GM12874 (cell line): ENCODE measurements at regions not wholly inside any gene's neighbourhood (a gene's known extent, or its start where the extent isn't known, plus 50 kb on each side); places are given as distances from the start of the nearest gene placed in this dataset.

Experiments
- TF ChIP-seq, protein P1 (sequence below): IDR thresholded peaks from 2 replicates; pipeline ENCODE4 v1.5.1; 2011; ENCODE audit warnings: low read depth, mild to moderate bottlenecking, control low read depth, low read length, moderate library complexity; ENCODE audit not compliant: insufficient read depth

DNA sequence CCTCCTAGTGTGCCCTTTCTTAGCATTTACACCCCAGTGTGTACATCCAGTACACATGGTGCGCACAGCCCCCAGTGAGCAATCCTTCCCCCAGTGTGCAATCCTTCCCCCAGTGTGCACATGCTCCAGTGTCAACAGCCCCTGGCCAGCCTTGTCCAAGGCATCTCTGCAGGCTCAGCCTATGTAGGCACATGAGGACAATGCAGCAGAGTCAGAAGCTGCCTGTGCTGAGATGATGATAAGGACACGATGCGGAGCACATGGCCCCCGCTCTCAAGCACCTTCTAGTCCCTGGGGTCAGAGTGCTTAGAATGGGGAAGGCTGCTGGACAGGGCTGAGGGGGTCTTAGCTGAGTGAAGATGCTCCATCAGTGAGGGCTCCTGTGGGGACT lies 69.8 kb downstream of the GADD45G start:
- TF ChIP-seq, protein P1, sequence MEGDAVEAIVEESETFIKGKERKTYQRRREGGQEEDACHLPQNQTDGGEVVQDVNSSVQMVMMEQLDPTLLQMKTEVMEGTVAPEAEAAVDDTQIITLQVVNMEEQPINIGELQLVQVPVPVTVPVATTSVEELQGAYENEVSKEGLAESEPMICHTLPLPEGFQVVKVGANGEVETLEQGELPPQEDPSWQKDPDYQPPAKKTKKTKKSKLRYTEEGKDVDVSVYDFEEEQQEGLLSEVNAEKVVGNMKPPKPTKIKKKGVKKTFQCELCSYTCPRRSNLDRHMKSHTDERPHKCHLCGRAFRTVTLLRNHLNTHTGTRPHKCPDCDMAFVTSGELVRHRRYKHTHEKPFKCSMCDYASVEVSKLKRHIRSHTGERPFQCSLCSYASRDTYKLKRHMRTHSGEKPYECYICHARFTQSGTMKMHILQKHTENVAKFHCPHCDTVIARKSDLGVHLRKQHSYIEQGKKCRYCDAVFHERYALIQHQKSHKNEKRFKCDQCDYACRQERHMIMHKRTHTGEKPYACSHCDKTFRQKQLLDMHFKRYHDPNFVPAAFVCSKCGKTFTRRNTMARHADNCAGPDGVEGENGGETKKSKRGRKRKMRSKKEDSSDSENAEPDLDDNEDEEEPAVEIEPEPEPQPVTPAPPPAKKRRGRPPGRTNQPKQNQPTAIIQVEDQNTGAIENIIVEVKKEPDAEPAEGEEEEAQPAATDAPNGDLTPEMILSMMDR: no peak

DNA sequence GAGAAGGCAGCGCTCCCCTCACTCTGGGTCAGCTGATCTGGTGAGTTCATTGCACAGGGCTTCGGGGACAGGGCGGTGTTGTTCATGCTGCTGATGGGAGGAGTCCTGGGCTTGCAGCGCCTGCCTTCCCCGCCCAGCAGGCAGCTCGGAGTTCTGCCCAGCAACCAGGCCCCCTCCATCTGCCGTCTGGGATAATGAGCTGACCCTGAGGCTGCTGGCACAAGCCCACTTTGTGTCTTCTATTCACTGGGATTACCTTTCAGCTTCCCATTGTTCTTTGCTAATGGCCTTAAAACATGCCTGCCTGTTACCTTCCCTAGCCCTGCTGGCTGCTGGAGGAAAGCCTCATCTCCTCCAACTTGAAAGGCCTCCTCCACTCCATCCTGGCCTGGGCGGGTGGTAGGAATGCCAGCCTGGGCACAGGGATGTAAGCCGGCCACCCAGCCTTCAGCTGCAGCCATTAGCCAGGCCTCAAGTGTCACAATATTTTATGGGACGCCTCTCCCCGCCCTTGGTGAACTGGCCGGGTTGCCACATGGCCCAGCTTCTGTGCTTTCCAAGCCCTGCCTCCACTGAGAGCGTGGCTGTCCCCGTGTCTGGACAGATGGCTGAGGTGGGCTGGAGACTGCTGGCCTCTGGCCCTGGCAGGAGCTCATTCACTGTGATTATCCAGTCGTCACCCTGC lies 70.4 kb downstream of the GADD45G start:
- TF ChIP-seq, protein P1: no peak

GRCh38 chr9:89676281-89676680 lies 71.5 kb downstream of the GADD45G start:
- TF ChIP-seq, protein P1: no peak

GRCh38 chr9:89677702-89678395 lies 73.0 kb downstream of the GADD45G start:
- TF ChIP-seq, protein P1: no peak

DNA sequence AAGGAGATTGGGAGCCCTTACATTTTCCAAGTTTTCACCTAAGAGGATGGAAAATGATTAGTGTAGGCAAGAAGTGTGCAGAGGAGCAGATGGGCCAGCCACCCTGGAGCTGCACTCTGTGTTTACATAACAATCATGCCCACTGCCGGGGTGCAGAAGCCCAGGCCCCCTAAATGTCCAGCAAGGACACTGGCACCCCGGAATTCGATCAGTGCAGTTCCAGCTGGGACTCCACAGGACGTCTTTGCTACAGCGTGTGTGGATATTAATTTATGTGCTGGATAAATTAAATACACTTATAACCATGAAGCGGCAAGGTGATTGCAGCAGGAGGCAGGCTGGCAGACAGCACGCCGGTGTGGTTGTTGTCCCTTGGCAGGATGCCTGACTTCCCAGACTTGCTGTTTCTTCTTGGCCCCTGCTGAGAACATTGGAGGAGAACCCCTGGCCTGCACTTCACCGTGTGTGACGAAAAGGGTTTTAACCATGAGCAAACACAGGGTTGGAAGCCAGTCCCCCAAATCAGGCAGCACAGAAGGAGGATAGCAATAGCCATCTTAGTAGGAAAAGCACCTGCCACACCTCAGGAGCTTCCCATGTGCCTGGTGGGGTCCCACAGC lies 73.7 kb downstream of the GADD45G start:
- TF ChIP-seq, protein P1: no peak

- TF ChIP-seq, protein P1: no peak
Measured at GRCh38 chr9:89679016-89679415, 74.2 kb downstream of the GADD45G start.

GRCh38 chr9:89679581-89679980 lies 74.8 kb downstream of the GADD45G start:
- TF ChIP-seq, protein P1: no peak
